H1 (cell line): ENCODE measurements at regions not wholly inside any gene's neighbourhood (a gene's known extent, or its start where the extent isn't known, plus 50 kb on each side); places are given as distances from the start of the nearest gene placed in this dataset.

ENCODE experiments used
- CTCF ChIA-PET: fragments of 300-600 bp; sonication (Branson Sonifier 250); formaldehyde crosslinking; loops from one replicate; lab custom pipeline; 2021; ENCODE audit not compliant: partially characterized antibody; lab: Charles Lee
- POLR2A ChIA-PET: fragments of 300-600 bp; sonication (Branson Sonifier 250); formaldehyde crosslinking; loops from one replicate; lab custom pipeline; 2021; ENCODE audit warnings: inconsistent platforms; ENCODE audit not compliant: partially characterized antibody; lab: Charles Lee
- DNase-seq, 2 experiments: peaks; one replicate each; pipeline versions ENCODE4 v3.0.0 to v3.0.0-alpha.2; 2010 to 2022; ENCODE audit warnings: low spot score in 2 of 2, low read depth in 1 of 2, mixed read lengths in 1 of 2
- FAIRE-seq: peaks from 2 replicates; lab custom pipeline; 2011; peaks lifted over from hg19 to GRCh38; lab: Jason Lieb, UNC
- H2AFZ ChIP-seq: 2 replicates; pipeline ENCODE4 v1.8.1; 2012; ENCODE audit warnings: low read length, inconsistent platforms
- H2AK5ac ChIP-seq: 2 replicates; pipeline ENCODE4 v1.6.1; 2013; ENCODE audit warnings: low read depth, low read length
- H2BK120ac ChIP-seq: replicated peaks from 2 replicates; pipeline ENCODE3; 2013; ENCODE audit warnings: low read depth, low read length, inconsistent platforms
- H2BK12ac ChIP-seq: 2 replicates; pipeline ENCODE4 v1.6.1; 2013; ENCODE audit warnings: low read depth, low read length
- H2BK15ac ChIP-seq: 2 replicates; pipeline ENCODE4 v1.6.1; 2013; ENCODE audit warnings: low read length
- H2BK20ac ChIP-seq: 2 replicates; pipeline ENCODE4 v1.6.1; 2013; ENCODE audit warnings: low read length
- H2BK5ac ChIP-seq: 2 replicates; pipeline ENCODE4 v1.6.1; 2013; ENCODE audit warnings: low read depth, low read length
- H3K14ac ChIP-seq: 2 replicates; pipeline ENCODE4 v1.6.1; 2013; ENCODE audit warnings: inconsistent platforms; ENCODE audit not compliant: insufficient read length
- H3K18ac ChIP-seq: 2 replicates; pipeline ENCODE4 v1.6.1; 2013; ENCODE audit warnings: low read length; ENCODE audit errors: extremely low read depth
- H3K23ac ChIP-seq: 2 replicates; pipeline ENCODE4 v1.6.1; 2013; ENCODE audit warnings: inconsistent platforms; ENCODE audit not compliant: insufficient read length
- H3K23me2 ChIP-seq: 2 replicates; pipeline ENCODE4 v1.6.1; 2013; ENCODE audit warnings: low read depth, low read length
- H3K27ac ChIP-seq: 2 replicates; pipeline ENCODE4 v1.6.1; 2011; ENCODE audit warnings: low read depth, low read length, inconsistent platforms
- H3K27me3 ChIP-seq, 4 experiments: replicated peaks in 1 of 4; 1 replicate in 1 of 4; 2 replicates in 3 of 4; pipeline versions ENCODE4 v1.6.1 to v1.8.1; 2011 to 2013; ENCODE audit warnings: low read length in 3 of 4, mild to moderate bottlenecking in 3 of 4, inconsistent platforms in 2 of 4, mixed read lengths in 2 of 4, moderate library complexity in 1 of 4; ENCODE audit not compliant: control insufficient read depth in 3 of 4, insufficient read depth in 3 of 4; ENCODE audit errors: extremely low read depth in 1 of 4
- H3K36me3 ChIP-seq, 4 experiments: 2 replicates each; pipeline versions ENCODE4 v1.6.1 to v1.8.1; 2011 to 2013; ENCODE audit warnings: mild to moderate bottlenecking in 4 of 4, low read length in 3 of 4, moderate library complexity in 2 of 4, control low read depth in 1 of 4, inconsistent platforms in 1 of 4; ENCODE audit not compliant: insufficient read depth in 4 of 4, control insufficient read depth in 2 of 4
- H3K4ac ChIP-seq: replicated peaks from 2 replicates; pipeline ENCODE3; 2013; ENCODE audit warnings: low read length, low read depth, mixed read lengths, inconsistent platforms; ENCODE audit not compliant: insufficient read length
- H3K4me1 ChIP-seq, 4 experiments: replicated peaks in 1 of 4; 1 replicate in 1 of 4; 2 replicates in 3 of 4; pipeline versions ENCODE4 v1.6.1 to v1.8.1; 2011 to 2013; ENCODE audit warnings: low read length in 3 of 4, inconsistent platforms in 2 of 4, mixed read lengths in 1 of 4; ENCODE audit not compliant: insufficient read depth in 4 of 4, control insufficient read depth in 3 of 4
- H3K4me2 ChIP-seq, 2 experiments: 2 replicates each; pipeline versions ENCODE4 v1.6.1 to v1.8.1; 2011 to 2013; ENCODE audit warnings: low read depth in 2 of 2, low read length in 2 of 2, control low read depth in 1 of 2, inconsistent platforms in 1 of 2, mild to moderate bottlenecking in 1 of 2; ENCODE audit not compliant: insufficient read depth in 1 of 2
- H3K4me3 ChIP-seq, 4 experiments: fragments of 200-600, 300-600 bp in 1 of 4; sonication (generic), shearing (Covaris generic), sonication (Bioruptor Twin) in 1 of 4; 2 replicates each; pipeline versions ENCODE4 v1.5.1 to v1.8.1; 2011 to 2016; ENCODE audit warnings: low read length in 4 of 4, low read depth in 3 of 4, control low read depth in 2 of 4, inconsistent platforms in 2 of 4, mild to moderate bottlenecking in 2 of 4, mixed read lengths in 1 of 4, moderate library complexity in 1 of 4; ENCODE audit not compliant: insufficient read depth in 2 of 4; ENCODE audit errors: extremely low read depth in 1 of 4
- H3K56ac ChIP-seq: replicated peaks from 2 replicates; pipeline ENCODE3; 2013; ENCODE audit warnings: low read depth, mild to moderate bottlenecking, mixed read lengths, low read length, inconsistent platforms; ENCODE audit not compliant: insufficient read length
- H3K79me1 ChIP-seq: 2 replicates; pipeline ENCODE4 v1.6.1; 2013; ENCODE audit warnings: low read depth, low read length, control low read depth
- H3K79me2 ChIP-seq, 2 experiments: 2 replicates each; pipeline versions ENCODE4 v1.6.1 to v1.8.1; 2012 to 2013; ENCODE audit warnings: low read length in 2 of 2, mild to moderate bottlenecking in 2 of 2, inconsistent platforms in 1 of 2; ENCODE audit not compliant: insufficient read depth in 2 of 2, control insufficient read depth in 1 of 2
- H3K9ac ChIP-seq, 4 experiments: replicated peaks in 1 of 4; 1 replicate in 1 of 4; 2 replicates in 3 of 4; pipeline versions ENCODE4 v1.6.1 to v1.8.1; 2011 to 2013; ENCODE audit warnings: low read depth in 3 of 4, low read length in 3 of 4, control low read depth in 2 of 4, mild to moderate bottlenecking in 2 of 4, moderate library complexity in 2 of 4, inconsistent platforms in 1 of 4; ENCODE audit errors: extremely low read depth in 1 of 4
- H3K9me3 ChIP-seq, 2 experiments: 2 replicates each; pipeline versions ENCODE4 v1.6.1 to v1.8.1; 2012 to 2013; ENCODE audit warnings: mild to moderate bottlenecking in 2 of 2, moderate library complexity in 2 of 2, control low read depth in 1 of 2, inconsistent platforms in 1 of 2, low read depth in 1 of 2, low read length in 1 of 2, mixed read lengths in 1 of 2; ENCODE audit not compliant: insufficient read depth in 2 of 2
- H4K20me1 ChIP-seq, 2 experiments: replicated peaks in 1 of 2; 2 replicates each; pipeline versions ENCODE3 to v1.8.1; 2011 to 2013; ENCODE audit warnings: inconsistent platforms in 2 of 2, low read length in 2 of 2, mild to moderate bottlenecking in 1 of 2; ENCODE audit not compliant: insufficient read depth in 2 of 2, control insufficient read depth in 1 of 2
- H4K5ac ChIP-seq: 2 replicates; pipeline ENCODE4 v1.6.1; 2013; ENCODE audit warnings: low read length, low read depth, mixed read lengths, inconsistent platforms; ENCODE audit not compliant: insufficient read length
- H4K8ac ChIP-seq: 2 replicates; pipeline ENCODE4 v1.8.0; 2013; ENCODE audit warnings: mild to moderate bottlenecking, moderate library complexity, low read length, inconsistent platforms; ENCODE audit not compliant: insufficient read depth; ENCODE audit errors: extremely low read depth
- H4K91ac ChIP-seq: replicated peaks from 2 replicates; pipeline ENCODE3; 2013; ENCODE audit warnings: low read length, mixed read lengths, inconsistent platforms; ENCODE audit not compliant: insufficient read length
- BCL11A ChIP-seq, 2 experiments: IDR thresholded peaks; one replicate each; pipeline ENCODE4 v1.6.1; 2011; ENCODE audit warnings: low read depth in 2 of 2, low read length in 2 of 2, mild to moderate bottlenecking in 2 of 2
- CEBPB ChIP-seq: IDR thresholded peaks from 2 replicates; pipeline ENCODE4 v1.6.1; 2012; ENCODE audit warnings: low read depth, low read length
- WGBS, 2 experiments: shearing (Covaris generic) in 1 of 2; methylation state at CpG; one replicate each; pipeline versions ENCODE4 v1.1.6 to v1.1.7; 2013 to 2015; ENCODE audit warnings: low lambda C conversion rate in 2 of 2, mixed read lengths in 2 of 2, inconsistent platforms in 1 of 2, low coverage in 1 of 2, missing lambda C conversion rate in 1 of 2; ENCODE audit not compliant: insufficient replicate concordance in 2 of 2, insufficient coverage in 1 of 2, insufficient read length in 1 of 2; ENCODE audit errors: extremely low coverage in 1 of 2, missing lambda C conversion rate in 1 of 2; 5-methylcytosine and 5-hydroxymethylcytosine counted together

DNA sequence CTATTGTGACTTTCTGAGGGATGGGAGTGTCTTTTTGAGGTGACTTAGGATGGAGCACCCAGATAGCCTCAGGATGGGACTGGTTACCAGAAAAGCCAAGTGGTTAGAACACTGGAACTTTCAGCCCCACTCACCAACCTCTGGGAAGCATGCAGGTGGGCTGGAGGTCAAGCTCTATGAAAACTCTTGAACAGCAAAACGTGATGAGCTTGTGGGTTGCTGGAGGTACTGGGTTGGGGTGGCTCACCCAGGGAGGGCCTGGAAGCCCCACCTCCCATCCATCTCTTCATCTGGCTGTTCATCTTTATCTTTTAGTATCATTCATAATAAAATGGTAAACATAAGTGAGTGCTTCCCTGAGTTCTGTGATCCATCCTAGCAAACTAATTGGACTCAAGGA, 216.4 kb downstream of the SPP2 start:
- no peak overlapping the region for H2BK120ac ChIP-seq
- H3K4me2 ChIP-seq = no peak overlapping the region
- no peak overlapping the region for H3K9ac ChIP-seq
- TF ChIP-seq CEBPB = no peak
- TF ChIP-seq BCL11A (IDR thresholded peaks at IDR 0.05; ENCODE audit: low read depth in 2 of 2, low read length in 2 of 2) = no peak
- TF ChIP-seq, all 59 proteins: peak for 0
- no peak overlapping the region for H3K27ac ChIP-seq
- H3K79me2 ChIP-seq = no peaks in the 10 kb centered on the region
- no peak overlapping the region for H3K18ac ChIP-seq
- no peaks in the 10 kb centered on the region for H4K20me1 ChIP-seq
- no peak overlapping the region for H3K14ac ChIP-seq
- no peak overlapping the region for H4K5ac ChIP-seq
- H3K23ac ChIP-seq = no peak overlapping the region
- DNase-seq (no peak), FAIRE-seq (no peak)
- H3K36me3 ChIP-seq = no peaks in the 10 kb centered on the region
- H3K79me1 ChIP-seq = no peaks in the 10 kb centered on the region
- H3K9me3 ChIP-seq = no peaks in the 10 kb centered on the region
- H3K56ac ChIP-seq = no peak overlapping the region
- no peaks in the 10 kb centered on the region for H3K4me1 ChIP-seq
- H3K4ac ChIP-seq = no peak overlapping the region
- no peaks in the 10 kb centered on the region for H3K23me2 ChIP-seq
- H2BK15ac ChIP-seq = no peak overlapping the region
- no peak overlapping the region for H3K4me3 ChIP-seq
- 64% methylated on average over 1 of the region's 1 CpG; no CpG with 5 or more reads in 1 of the 2 experiments for WGBS, 2 experiments
- POLR2A ChIA-PET = interaction anchor here (1.5 kb wide), 1 partner anchor 9 kb away, joined by 3 read pairs; no protein-coding TSS in a partner anchor
- no peak overlapping the region for H2BK12ac ChIP-seq
- no peak overlapping the region for H2AK5ac ChIP-seq
- CTCF ChIA-PET = interaction anchor here (1.2 to 1.3 kb wide), 3 partner anchors 9 to 228 kb away, joined by 3 to 8 read pairs (median 3); no protein-coding TSS in a partner anchor
- no peak overlapping the region for H2AFZ ChIP-seq
- no peak overlapping the region for H2BK20ac ChIP-seq
- no peak overlapping the region for H4K91ac ChIP-seq
- no peak overlapping the region for H2BK5ac ChIP-seq
- H4K8ac ChIP-seq = no peak overlapping the region
- H3K27me3 ChIP-seq = no peaks in the 10 kb centered on the region
